Colon (tissue), 2 donors: ENCODE measurements at regions not wholly inside any gene's neighbourhood (a gene's known extent, or its start where the extent isn't known, plus 50 kb on each side); places are given as distances from the start of the nearest gene placed in this dataset.

Experiments used
- FAIRE-seq: peaks from 2 replicates; lab custom pipeline; 2012; peaks lifted over from hg19 to GRCh38; lab: Jason Lieb, UNC
- donor health status: control.
- donor health status: control.

GRCh38 chr3:30496066-30496966 lies 110.1 kb upstream of the TGFBR2 start:
- no peak for FAIRE-seq

DNA sequence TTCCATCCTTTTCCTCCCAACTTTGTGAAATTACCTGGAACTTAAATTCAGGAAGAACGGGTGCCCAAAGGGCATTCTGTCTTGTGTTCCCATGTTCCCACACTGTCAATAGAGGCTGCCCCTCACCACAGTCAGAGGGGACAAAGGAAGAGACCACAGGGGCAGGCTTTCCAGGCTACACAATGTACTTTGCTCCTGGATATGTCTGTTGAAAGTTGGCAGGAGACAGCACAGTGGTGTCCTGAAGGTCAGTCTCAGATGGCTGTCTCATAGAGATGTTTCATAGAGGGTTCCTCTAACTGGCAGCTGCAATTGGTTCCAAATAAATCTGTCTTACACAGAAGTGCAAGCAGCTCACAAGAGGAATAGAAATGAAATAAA lies 107.8 kb upstream of the TGFBR2 start:
- no peak for FAIRE-seq

- no peak for FAIRE-seq
These were observed 105.6 kb upstream of the TGFBR2 start for GRCh38 chr3:30500666-30501399.

GRCh38 chr3:30501526-30501925 lies 104.9 kb upstream of the TGFBR2 start:
- FAIRE-seq, result no peak

DNA sequence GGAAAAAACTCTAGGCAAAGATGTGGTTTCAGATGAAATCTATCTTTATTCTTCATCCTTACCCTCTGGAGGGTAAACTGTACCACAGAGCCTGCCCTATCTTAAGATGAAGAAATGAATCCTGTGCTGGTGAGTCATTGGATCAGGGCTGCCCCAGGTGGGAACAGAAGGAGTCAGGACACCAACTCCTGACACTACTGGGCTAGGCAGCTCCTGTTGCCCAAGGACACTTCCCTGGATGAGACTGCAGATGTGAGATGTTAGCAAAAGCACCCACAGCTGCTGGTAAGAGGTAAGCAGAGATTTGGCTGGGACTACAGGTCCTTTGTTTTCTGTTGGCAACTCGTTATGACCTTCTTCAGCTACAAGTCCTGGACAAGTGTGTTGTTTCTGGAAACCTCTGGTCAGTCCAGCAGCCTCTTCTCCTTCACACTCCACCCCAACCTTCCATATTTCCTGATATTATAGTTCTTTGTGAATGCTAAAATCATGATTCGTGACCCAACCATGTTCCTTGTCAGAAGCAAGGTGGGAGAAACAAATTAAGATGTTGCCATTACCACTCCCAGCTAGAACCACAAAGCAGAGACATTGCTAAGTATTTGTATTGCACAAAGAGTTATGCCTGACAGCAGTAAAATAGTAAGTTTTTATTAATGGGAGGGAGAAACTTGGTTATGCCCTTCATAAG lies 104.2 kb upstream of the TGFBR2 start:
- FAIRE-seq, result no peak

GRCh38 chr3:30502742-30503073 lies 103.7 kb upstream of the TGFBR2 start:
- FAIRE-seq, result no peak

- no peak for FAIRE-seq
These were observed 103.0 kb upstream of the TGFBR2 start for GRCh38 chr3:30503446-30503845.

GRCh38 chr3:30504939-30505338 lies 101.5 kb upstream of the TGFBR2 start:
- no peak for FAIRE-seq

- FAIRE-seq, result no peak
These were observed 100.4 kb upstream of the TGFBR2 start for GRCh38 chr3:30505866-30506520.

DNA sequence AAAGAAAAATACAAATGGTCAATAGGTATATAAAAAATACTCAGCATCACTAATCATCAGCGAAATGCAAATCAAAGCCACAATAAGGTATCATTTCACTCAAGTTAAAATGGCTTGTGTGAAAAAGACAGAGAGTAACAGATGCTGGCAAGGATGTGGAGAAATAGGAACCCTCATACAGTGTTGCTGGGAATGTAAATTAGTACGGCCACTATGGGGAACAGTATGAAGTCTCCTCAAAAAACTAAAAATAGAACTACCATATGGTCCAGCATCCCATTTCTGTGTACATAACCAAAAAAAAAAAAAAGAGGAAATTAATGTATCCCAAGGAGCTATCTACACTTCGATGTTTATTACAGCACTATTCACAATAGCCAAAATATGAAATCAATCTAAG lies 98.1 kb upstream of the TGFBR2 start:
- no peak for FAIRE-seq

DNA sequence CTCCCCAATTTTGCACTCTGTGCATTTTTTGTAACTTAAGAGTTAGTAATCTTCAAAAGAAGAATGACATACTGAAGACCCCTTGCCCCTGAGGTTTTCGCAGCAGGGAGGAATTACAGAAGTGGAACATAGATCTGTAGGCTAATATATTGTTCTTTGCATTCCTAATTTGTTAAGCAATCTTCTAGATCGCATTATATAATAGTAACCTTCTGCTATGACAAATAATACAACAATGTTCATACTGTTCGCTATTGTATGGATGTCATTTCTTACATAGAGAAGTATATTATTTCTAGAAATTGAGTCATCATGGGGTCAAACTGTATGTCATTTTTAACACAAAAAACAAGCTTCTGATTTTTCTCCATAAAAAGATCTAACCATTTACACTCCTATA lies 95.8 kb upstream of the TGFBR2 start:
- no peak for FAIRE-seq

- FAIRE-seq, result no peak
These were observed 94.7 kb upstream of the TGFBR2 start for GRCh38 chr3:30511524-30512251.

- FAIRE-seq, result no peak
These were observed 93.8 kb upstream of the TGFBR2 start for GRCh38 chr3:30512576-30512975.

- no peak for FAIRE-seq
These were observed 92.8 kb upstream of the TGFBR2 start for GRCh38 chr3:30513374-30514152.

GRCh38 chr3:30516238-30516637 lies 90.2 kb upstream of the TGFBR2 start:
- no peak for FAIRE-seq

DNA sequence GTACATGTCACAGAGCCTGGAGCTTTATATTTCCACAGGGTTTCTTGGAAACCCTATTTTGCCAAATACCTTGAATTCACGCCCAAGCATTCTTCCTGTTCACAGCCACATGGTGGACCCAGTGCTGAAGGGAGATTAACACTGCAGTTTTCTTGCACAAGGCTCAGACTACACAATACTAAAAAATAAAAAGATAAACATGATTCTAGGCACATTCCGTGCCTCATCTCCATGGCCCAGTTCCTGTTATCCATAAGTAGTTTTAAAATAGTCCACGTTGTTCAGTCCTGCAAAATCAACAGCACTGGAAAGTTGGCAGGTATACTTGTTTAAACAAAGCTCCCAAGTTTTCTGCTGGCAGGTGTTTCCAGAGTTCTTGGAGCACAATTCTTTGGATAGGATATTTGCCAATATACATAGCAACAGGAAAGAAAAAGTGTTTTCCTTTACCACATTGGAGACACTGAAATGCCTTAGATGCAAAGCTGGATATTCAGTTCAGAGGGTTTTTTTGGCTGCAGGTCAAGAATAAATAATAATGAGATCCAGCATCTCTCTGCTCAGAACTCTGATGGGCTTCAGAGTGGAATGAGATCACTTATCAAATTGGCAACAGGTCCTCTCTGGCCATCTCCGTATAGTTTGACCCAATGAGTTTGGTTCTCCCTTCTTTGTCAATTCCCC lies 88.1 kb upstream of the TGFBR2 start:
- no peak for FAIRE-seq

GRCh38 chr3:30518872-30519271 lies 87.5 kb upstream of the TGFBR2 start:
- no peak for FAIRE-seq

DNA sequence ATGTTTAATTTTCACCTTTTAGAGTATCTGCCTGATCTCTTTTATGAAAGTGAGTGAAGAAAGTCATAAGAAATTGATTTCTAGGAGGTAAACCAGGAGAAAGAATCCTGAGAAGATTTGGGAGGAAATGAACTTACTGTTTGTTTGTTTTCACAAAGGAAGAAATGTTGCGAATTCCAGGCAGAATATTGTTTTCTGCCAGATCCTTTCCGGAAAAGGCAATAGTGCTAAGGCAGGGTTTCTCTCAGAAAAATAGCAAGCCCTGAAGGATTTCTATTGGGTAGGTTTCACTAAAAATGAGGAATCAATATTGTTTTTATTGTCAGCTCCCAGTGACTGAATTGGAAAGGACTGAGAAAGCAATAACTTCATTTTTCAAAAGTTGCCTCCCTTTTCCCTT lies 85.7 kb upstream of the TGFBR2 start:
- no peak for FAIRE-seq

DNA sequence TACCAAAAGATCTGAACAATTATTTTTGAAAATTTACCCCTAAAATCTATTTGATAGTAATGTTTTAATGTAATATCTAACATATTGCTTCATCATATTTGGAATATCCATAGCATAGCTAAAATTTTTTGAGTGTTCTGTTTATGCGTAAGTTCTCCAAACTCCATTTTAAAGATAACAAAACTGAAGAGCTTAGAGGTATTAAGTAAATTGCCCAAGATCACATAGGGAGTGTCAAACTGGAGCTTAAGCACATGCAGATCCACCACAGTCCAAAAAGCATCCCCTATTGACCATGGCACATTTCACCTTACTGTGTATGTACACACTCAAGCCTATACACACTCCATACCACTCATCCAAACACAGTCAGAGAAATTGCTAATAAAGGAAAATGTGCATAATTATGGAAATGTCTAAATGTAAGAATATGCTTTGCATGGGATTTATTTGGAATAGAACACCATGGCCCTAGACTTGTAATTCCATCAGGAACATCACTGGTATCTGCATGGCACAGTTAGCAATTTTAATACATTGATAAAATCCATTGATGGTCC lies 85.2 kb upstream of the TGFBR2 start:
- no peak for FAIRE-seq

GRCh38 chr3:30522476-30522875 lies 83.9 kb upstream of the TGFBR2 start:
- no peak for FAIRE-seq
